ENCODE measurements at regions not wholly inside any gene's neighbourhood (a gene's known extent, or its start where the extent isn't known, plus 50 kb on each side); places are given as distances from the start of the nearest gene placed in this dataset.

- H3K4me3 ChIP-seq (ENCODE audit: severe bottlenecking), result no peak overlapping the region
- ATAC-seq (ENCODE audit: low read depth), result peak; percentile 96
- no peaks in the 10 kb centered on the region for H3K27me3 ChIP-seq (ENCODE audit: insufficient read depth, poor library complexity, severe bottlenecking)
- no peaks in the 10 kb centered on the region for H3K9me3 ChIP-seq (ENCODE audit: severe bottlenecking)
- peak overlapping the region; percentile 62 for H3K27ac ChIP-seq (ENCODE audit: poor library complexity, severe bottlenecking)
- TF ChIP-seq CTCF (IDR thresholded peaks at IDR 0.05; ENCODE audit: poor library complexity, severe bottlenecking), result peak; percentile 10
- H3K4me1 ChIP-seq (ENCODE audit: insufficient read depth, poor library complexity, severe bottlenecking), result peaks cover 11% of the 10 kb centered on the region
- H3K36me3 ChIP-seq (ENCODE audit: low read depth), result no peaks in the 10 kb centered on the region
- no peak for DNase-seq (ENCODE audit: low spot score)
Measured at GRCh38 chr17:59451706-59452105, 113.7 kb upstream of the DHX40 start.

GRCh38 chr17:59454633-59455105 lies 110.7 kb upstream of the DHX40 start:
- no peaks in the 10 kb centered on the region for H3K36me3 ChIP-seq (ENCODE audit: low read depth)
- peaks cover 11% of the 10 kb centered on the region for H3K4me1 ChIP-seq (ENCODE audit: insufficient read depth, poor library complexity, severe bottlenecking)
- DNase-seq (ENCODE audit: low spot score) (no peak), ATAC-seq (ENCODE audit: low read depth) (peak; percentile 44; the same call in 2 of the 3 replicates)
- no peak for TF ChIP-seq CTCF (IDR thresholded peaks at IDR 0.05; ENCODE audit: poor library complexity, severe bottlenecking)
- H3K4me3 ChIP-seq (ENCODE audit: severe bottlenecking), result no peak overlapping the region
- peak overlapping the region; percentile 17 for H3K27ac ChIP-seq (ENCODE audit: poor library complexity, severe bottlenecking)
- H3K9me3 ChIP-seq (ENCODE audit: severe bottlenecking), result no peaks in the 10 kb centered on the region
- H3K27me3 ChIP-seq (ENCODE audit: insufficient read depth, poor library complexity, severe bottlenecking), result no peaks in the 10 kb centered on the region

- no peaks in the 10 kb centered on the region for H3K27me3 ChIP-seq (ENCODE audit: insufficient read depth, poor library complexity, severe bottlenecking)
- no peak for ATAC-seq (ENCODE audit: low read depth)
- no peak for DNase-seq (ENCODE audit: low spot score)
- no peaks in the 10 kb centered on the region for H3K9me3 ChIP-seq (ENCODE audit: severe bottlenecking)
- peaks cover 11% of the 10 kb centered on the region for H3K4me1 ChIP-seq (ENCODE audit: insufficient read depth, poor library complexity, severe bottlenecking)
- H3K4me3 ChIP-seq (ENCODE audit: severe bottlenecking), result no peak overlapping the region
- no peak for TF ChIP-seq CTCF (IDR thresholded peaks at IDR 0.05; ENCODE audit: poor library complexity, severe bottlenecking)
- H3K27ac ChIP-seq (ENCODE audit: poor library complexity, severe bottlenecking), result no peak overlapping the region
- no peaks in the 10 kb centered on the region for H3K36me3 ChIP-seq (ENCODE audit: low read depth)
Measured at GRCh38 chr17:59456428-59456827, 109.0 kb upstream of the DHX40 start.

GRCh38 chr17:59456923-59457615 lies 108.3 kb upstream of the DHX40 start:
- ATAC-seq (ENCODE audit: low read depth) (no peak), DNase-seq (ENCODE audit: low spot score) (no peak)
- no peaks in the 10 kb centered on the region for H3K9me3 ChIP-seq (ENCODE audit: severe bottlenecking)
- H3K4me3 ChIP-seq (ENCODE audit: severe bottlenecking), result no peak overlapping the region
- no peaks in the 10 kb centered on the region for H3K27me3 ChIP-seq (ENCODE audit: insufficient read depth, poor library complexity, severe bottlenecking)
- H3K4me1 ChIP-seq (ENCODE audit: insufficient read depth, poor library complexity, severe bottlenecking), result peaks cover 8% of the 10 kb centered on the region
- no peaks in the 10 kb centered on the region for H3K36me3 ChIP-seq (ENCODE audit: low read depth)
- H3K27ac ChIP-seq (ENCODE audit: poor library complexity, severe bottlenecking), result no peak overlapping the region
- no peak for TF ChIP-seq CTCF (IDR thresholded peaks at IDR 0.05; ENCODE audit: poor library complexity, severe bottlenecking)

- Histone ChIP-seq H3K9me3 (ENCODE audit: severe bottlenecking) (no peaks in the 10 kb centered on the region), H3K36me3 (ENCODE audit: low read depth) (no peaks in the 10 kb centered on the region), H3K4me3 (ENCODE audit: severe bottlenecking) (no peak overlapping the region), H3K4me1 (ENCODE audit: insufficient read depth, poor library complexity, severe bottlenecking) (no peaks in the 10 kb centered on the region), H3K27me3 (ENCODE audit: insufficient read depth, poor library complexity, severe bottlenecking) (no peaks in the 10 kb centered on the region), H3K27ac (ENCODE audit: poor library complexity, severe bottlenecking) (no peak overlapping the region)
- TF ChIP-seq CTCF (IDR thresholded peaks at IDR 0.05; ENCODE audit: poor library complexity, severe bottlenecking), result no peak
- ATAC-seq (ENCODE audit: low read depth), result no peak
- no peak for DNase-seq (ENCODE audit: low spot score)
Measured at GRCh38 chr17:59462385-59462784, 103.0 kb upstream of the DHX40 start.
